ENCODE measurements at regions not wholly inside any gene's neighbourhood (a gene's known extent, or its start where the extent isn't known, plus 50 kb on each side); places are given as distances from the start of the nearest gene placed in this dataset.

GRCh38 chr13:47503475-47503874 is 497.6 kb downstream of the SUCLA2 start:
- TF ChIP-seq CTCF (conservative IDR thresholded peaks at IDR 0.05) (no peak), ZFX (IDR thresholded peaks at IDR 0.05) (no peak)
- H3K27ac ChIP-seq = no peak overlapping the region

- no peak overlapping the region for H3K27ac ChIP-seq
- no peak for TF ChIP-seq ZFX (IDR thresholded peaks at IDR 0.05)
- TF ChIP-seq CTCF (conservative IDR thresholded peaks at IDR 0.05) = no peak
Measured at GRCh38 chr13:47502166-47502565, 498.9 kb downstream of the SUCLA2 start.

- no peak overlapping the region for H3K27ac ChIP-seq
Measured at GRCh38 chr13:47499358-47500150, 501.5 kb downstream of the SUCLA2 start.

GRCh38 chr13:47484548-47484947 is 516.5 kb downstream of the SUCLA2 start:
- no peak for TF ChIP-seq ZFX (IDR thresholded peaks at IDR 0.05)
- no peak for TF ChIP-seq CTCF (conservative IDR thresholded peaks at IDR 0.05)
- H3K27ac ChIP-seq = no peak overlapping the region

More at GRCh38 chr13:47499358-47500150, 501.5 kb downstream of the SUCLA2 start:
- no peak for TF ChIP-seq CTCF (conservative IDR thresholded peaks at IDR 0.05)
- no peak for TF ChIP-seq ZFX (IDR thresholded peaks at IDR 0.05)

GRCh38 chr13:47481536-47481935 is 519.5 kb downstream of the SUCLA2 start:
- TF ChIP-seq CTCF (conservative IDR thresholded peaks at IDR 0.05) (no peak), ZFX (IDR thresholded peaks at IDR 0.05) (no peak)
- no peak overlapping the region for H3K27ac ChIP-seq

GRCh38 chr13:47480951-47481350 is 520.1 kb downstream of the SUCLA2 start:
- TF ChIP-seq ZFX (IDR thresholded peaks at IDR 0.05) = no peak
- H3K27ac ChIP-seq = no peak overlapping the region

- TF ChIP-seq CTCF (conservative IDR thresholded peaks at IDR 0.05) (no peak), ZFX (IDR thresholded peaks at IDR 0.05) (no peak)
- H3K27ac ChIP-seq = no peak overlapping the region
Measured at GRCh38 chr13:47480121-47480520, 521.0 kb downstream of the SUCLA2 start.

- TF ChIP-seq CTCF (conservative IDR thresholded peaks at IDR 0.05) = no peak
- TF ChIP-seq ZFX (IDR thresholded peaks at IDR 0.05) = no peak
- H3K27ac ChIP-seq = no peak overlapping the region
Measured at GRCh38 chr13:47478985-47479384, 522.1 kb downstream of the SUCLA2 start.

Measured in C4-2B (cell line).